ENCODE measurements at regions not wholly inside any gene's neighbourhood (a gene's known extent, or its start where the extent isn't known, plus 50 kb on each side); places are given as distances from the start of the nearest gene placed in this dataset.
"Not testable (repeated sequence)": the region's sequence is repeated elsewhere in the genome, so short reads cannot be mapped to it uniquely, and the experiment has no call there.

DNA sequence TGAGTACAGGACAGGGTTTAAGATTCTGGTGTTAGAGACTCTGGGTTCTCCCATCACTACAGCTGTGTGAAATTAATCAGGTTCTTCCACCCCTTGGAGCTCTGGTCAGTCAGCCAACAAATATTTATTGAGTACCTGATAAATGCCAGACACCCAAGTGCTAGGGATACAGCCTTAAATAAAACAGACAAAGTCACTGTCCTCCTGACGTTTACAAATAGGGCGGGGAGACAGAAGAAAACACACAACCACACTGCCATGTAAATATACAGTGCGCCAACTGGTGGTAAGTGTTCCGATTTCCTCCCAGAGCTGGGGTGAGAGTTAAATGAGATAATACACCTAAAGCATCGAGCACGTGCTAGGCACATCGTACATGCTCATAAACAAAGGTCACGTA lies 121.0 kb downstream of the COPRS start:
- H3K36me3 Mint-ChIP-seq, result no peaks in the 10 kb centered on the region
- no peak overlapping the region for H3K27ac Mint-ChIP-seq
- ATAC-seq (no peak), DNase-seq (ENCODE audit: low spot score in 2 of 2) (no peak)
- no peaks in the 10 kb centered on the region for H3K9me3 Mint-ChIP-seq
- no peaks in the 10 kb centered on the region for H3K4me1 Mint-ChIP-seq
- H3K4me3 Mint-ChIP-seq, result no peak overlapping the region

DNA sequence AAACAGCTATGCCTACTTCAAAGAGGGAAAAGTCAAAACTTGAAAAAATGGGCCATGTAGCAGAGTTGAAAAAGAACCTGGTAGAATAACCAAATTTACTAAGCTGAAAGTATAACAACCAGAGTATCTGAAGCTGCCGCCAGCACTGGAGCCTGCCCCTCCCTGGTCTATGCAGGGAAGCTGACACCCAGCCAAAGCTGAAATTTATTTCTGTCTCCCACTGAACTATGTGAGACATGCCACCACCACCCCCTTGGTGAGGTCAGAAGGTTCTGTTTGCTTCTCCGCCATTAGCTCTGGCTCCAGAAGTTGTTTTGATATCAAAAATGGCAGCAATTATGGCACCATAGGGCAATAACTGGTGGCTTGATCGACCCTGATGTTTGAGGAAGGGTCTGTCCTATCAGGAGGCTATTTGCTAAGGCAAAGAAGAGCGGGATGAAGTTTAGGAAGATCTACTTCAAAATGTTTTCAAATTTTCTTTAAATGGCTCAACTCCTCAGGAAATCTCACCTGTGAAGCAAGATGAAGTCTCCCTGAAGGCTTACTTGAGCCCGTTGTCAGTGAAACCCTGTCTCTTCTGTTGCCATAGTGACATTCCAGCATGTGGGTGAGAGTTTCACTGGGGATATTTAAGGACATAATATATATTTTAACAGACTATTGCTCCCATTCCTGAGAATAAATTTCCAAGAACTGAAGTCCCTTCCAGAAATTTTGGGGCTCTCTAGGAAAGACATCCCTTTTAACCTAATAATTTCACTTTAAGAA lies 122.0 kb downstream of the COPRS start:
- no peaks in the 10 kb centered on the region for H3K36me3 Mint-ChIP-seq
- H3K27ac Mint-ChIP-seq, result no peak overlapping the region
- H3K4me3 Mint-ChIP-seq, result no peak overlapping the region
- H3K4me1 Mint-ChIP-seq, result no peaks in the 10 kb centered on the region
- ATAC-seq (no peak), DNase-seq (ENCODE audit: low spot score in 2 of 2) (no peak)
- H3K9me3 Mint-ChIP-seq, result no peaks in the 10 kb centered on the region

DNA sequence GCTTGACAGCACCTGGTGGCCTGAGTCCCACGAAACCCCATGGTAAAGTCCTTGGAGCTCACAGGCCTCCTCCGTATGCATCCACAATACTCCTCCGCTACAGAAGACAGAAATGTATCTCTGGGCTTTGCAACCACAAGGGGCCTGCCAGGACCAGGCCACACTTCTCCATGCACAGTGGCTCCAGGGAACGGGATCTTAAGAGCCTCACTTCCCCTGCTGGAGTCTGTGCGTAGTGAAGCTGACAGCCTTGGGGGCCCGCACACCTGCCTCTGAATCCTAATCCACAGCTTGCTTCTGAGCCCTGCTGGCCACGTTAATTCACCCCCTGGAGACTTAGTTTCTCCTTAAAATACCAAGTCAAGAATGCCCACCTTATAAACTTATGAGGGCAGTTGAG lies 125.7 kb downstream of the COPRS start:
- no peak for ATAC-seq
- H3K9me3 Mint-ChIP-seq, result no peaks in the 10 kb centered on the region
- no peak overlapping the region for H3K27ac Mint-ChIP-seq
- H3K4me3 Mint-ChIP-seq, result no peak overlapping the region
- no peaks in the 10 kb centered on the region for H3K36me3 Mint-ChIP-seq
- DNase-seq (ENCODE audit: low spot score in 2 of 2), result no peak
- H3K4me1 Mint-ChIP-seq, result no peaks in the 10 kb centered on the region

GRCh38 chr17:31731585-31732154 lies 127.4 kb downstream of the COPRS start:
- H3K4me3 Mint-ChIP-seq; H3K27ac Mint-ChIP-seq; H3K4me1 Mint-ChIP-seq; H3K36me3 Mint-ChIP-seq; DNase-seq (ENCODE audit: low spot score in 2 of 2); ATAC-seq; H3K9me3 Mint-ChIP-seq: not testable (repeated sequence)

DNA sequence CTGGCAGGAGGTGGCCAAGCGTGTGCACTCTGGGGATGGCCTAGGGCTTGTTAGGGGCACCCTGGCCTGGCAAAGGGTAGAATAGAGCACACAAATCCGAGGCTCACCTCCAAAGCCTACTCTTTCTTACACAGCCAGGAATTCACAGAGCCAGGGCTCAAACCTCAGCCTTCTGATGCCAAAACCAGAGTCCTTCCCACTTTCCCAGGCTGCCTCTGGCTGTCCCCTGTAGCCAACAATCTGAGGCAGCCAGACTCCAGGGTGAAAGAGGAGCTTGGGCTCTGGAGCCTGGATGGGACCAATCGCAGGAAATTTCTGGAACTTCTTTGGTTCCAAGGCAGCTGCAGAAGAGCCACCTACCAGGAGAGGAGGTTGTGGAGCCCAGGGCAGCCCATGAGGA lies 127.9 kb downstream of the COPRS start:
- Mint-ChIP-seq H3K36me3 (no peaks in the 10 kb centered on the region), H3K4me3 (no peak overlapping the region), H3K9me3 (no peaks in the 10 kb centered on the region), H3K4me1 (no peaks in the 10 kb centered on the region), H3K27ac (no peak overlapping the region)
- no peak for DNase-seq (ENCODE audit: low spot score in 2 of 2)
- ATAC-seq, result no peak

DNA sequence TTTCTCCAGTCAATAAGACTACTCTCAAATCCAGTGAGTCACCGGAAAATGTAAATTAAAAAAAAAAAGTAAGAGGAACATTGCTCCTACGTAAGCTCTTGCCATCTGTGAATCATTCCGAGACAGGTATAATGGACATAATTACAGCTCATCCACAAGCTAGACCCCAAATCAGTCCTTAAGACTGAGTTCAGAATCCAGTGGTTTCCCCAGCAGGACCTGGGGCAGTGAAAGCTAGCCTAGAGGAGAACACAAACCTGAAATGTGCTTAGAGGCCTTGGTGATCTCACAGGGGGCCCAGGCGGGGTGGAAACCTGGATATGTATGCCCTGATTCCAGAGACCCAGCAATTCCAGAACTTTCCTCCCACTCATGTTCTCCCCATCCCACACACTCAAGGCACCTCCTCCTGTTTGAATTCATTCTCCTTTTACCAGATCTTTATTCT lies 132.0 kb downstream of the COPRS start:
- Mint-ChIP-seq H3K27ac (no peak overlapping the region), H3K4me1 (no peaks in the 10 kb centered on the region), H3K4me3 (no peak overlapping the region), H3K9me3 (no peaks in the 10 kb centered on the region), H3K36me3 (no peaks in the 10 kb centered on the region)
- ATAC-seq (no peak), DNase-seq (ENCODE audit: low spot score in 2 of 2) (no peak)

GRCh38 chr17:31724619-31725018 lies 134.4 kb downstream of the COPRS start:
- Mint-ChIP-seq H3K27ac (no peak overlapping the region), H3K9me3 (no peaks in the 10 kb centered on the region), H3K36me3 (no peaks in the 10 kb centered on the region), H3K4me1 (no peaks in the 10 kb centered on the region), H3K4me3 (no peak overlapping the region)
- ATAC-seq, result no peak
- DNase-seq (ENCODE audit: low spot score in 2 of 2), result no peak

- Mint-ChIP-seq H3K4me1 (no peaks in the 10 kb centered on the region), H3K9me3 (no peaks in the 10 kb centered on the region), H3K27ac (no peak overlapping the region), H3K4me3 (no peak overlapping the region), H3K36me3 (no peaks in the 10 kb centered on the region)
- no peak for ATAC-seq
- no peak for DNase-seq (ENCODE audit: low spot score in 2 of 2)
These were observed 135.0 kb downstream of the COPRS start for GRCh38 chr17:31724026-31724425.

DNA sequence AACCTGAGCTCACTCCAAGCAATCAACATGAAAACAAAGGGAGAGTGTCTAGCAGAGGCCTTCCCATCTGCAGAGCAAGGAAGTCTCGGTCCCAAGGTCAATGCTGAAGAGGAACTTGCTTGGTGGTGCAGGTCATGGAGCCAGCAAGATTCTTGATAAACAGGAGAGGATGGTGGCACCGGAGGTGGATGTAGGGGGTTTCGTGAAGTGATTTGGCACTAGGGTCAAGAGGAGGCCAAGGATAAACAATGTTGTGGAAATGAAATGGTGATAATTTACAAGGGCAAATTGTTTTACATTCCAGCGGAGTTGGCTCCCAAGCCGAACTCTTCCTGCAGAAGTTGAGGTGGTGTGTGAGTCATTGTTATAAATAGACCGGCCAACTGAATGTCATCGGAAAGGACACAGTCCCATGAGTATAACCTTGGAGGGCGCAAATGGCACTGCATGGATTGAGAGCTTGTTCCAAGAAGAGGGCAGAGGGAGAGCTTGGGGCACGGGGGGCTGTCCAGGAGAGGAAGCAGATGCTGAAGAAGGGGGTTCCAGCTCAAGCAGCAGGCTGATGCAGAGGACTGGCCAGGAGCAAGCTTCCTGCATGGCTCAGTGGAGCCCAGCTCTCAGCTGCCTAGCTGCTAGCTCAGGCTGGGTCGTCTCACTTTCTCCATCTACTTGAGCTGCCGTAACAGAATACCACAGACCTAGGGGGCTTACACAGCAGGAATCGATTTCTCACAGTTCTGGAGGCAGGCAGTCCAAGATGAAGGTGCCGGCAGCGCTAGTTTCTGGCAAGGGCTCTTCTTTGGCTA lies 136.6 kb downstream of the COPRS start:
- no peaks in the 10 kb centered on the region for H3K36me3 Mint-ChIP-seq
- ATAC-seq (no peak), DNase-seq (ENCODE audit: low spot score in 2 of 2) (no peak)
- H3K9me3 Mint-ChIP-seq, result no peaks in the 10 kb centered on the region
- no peak overlapping the region for H3K4me3 Mint-ChIP-seq
- H3K4me1 Mint-ChIP-seq, result no peaks in the 10 kb centered on the region
- H3K27ac Mint-ChIP-seq, result no peak overlapping the region

- Mint-ChIP-seq H3K9me3 (no peaks in the 10 kb centered on the region), H3K27ac (no peak overlapping the region), H3K4me1 (no peaks in the 10 kb centered on the region), H3K4me3 (no peak overlapping the region), H3K36me3 (no peaks in the 10 kb centered on the region)
- ATAC-seq (peak; percentile 37), DNase-seq (ENCODE audit: low spot score in 2 of 2) (no peak)
These were observed 137.6 kb downstream of the COPRS start for GRCh38 chr17:31721291-31722025.

DNA sequence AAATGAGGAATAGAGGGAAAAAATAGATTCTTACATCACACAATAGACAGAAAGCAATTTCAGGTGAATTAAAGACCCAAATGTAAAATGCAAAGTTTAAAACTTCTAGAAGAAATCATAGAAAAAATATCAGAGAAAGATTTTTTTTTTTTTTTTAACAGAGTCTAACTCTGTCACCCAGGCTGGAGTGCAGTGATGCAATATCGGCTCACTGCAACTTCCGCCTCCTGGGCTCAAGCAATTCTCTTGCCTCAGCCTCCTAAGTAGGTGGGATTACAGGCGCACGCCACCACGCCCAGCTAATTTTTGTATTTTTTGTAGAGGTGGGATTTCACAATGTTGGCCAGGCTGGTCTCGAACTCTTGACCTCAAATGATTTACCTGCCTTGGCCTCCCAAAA lies 141.8 kb downstream of the COPRS start:
- not testable (repeated sequence) for H3K27ac Mint-ChIP-seq; H3K9me3 Mint-ChIP-seq; ATAC-seq; H3K36me3 Mint-ChIP-seq; DNase-seq (ENCODE audit: low spot score in 2 of 2); H3K4me3 Mint-ChIP-seq; H3K4me1 Mint-ChIP-seq

GRCh38 chr17:31715446-31715845 lies 143.6 kb downstream of the COPRS start:
- no peak overlapping the region for H3K4me3 Mint-ChIP-seq
- no peak for ATAC-seq
- H3K9me3 Mint-ChIP-seq, result no peaks in the 10 kb centered on the region
- H3K36me3 Mint-ChIP-seq, result no peaks in the 10 kb centered on the region
- no peaks in the 10 kb centered on the region for H3K4me1 Mint-ChIP-seq
- no peak for DNase-seq (ENCODE audit: low spot score in 2 of 2)
- no peak overlapping the region for H3K27ac Mint-ChIP-seq

GRCh38 chr17:31704483-31704882 lies 154.6 kb downstream of the COPRS start:
- H3K36me3 Mint-ChIP-seq, result no peaks in the 10 kb centered on the region
- no peak overlapping the region for H3K27ac Mint-ChIP-seq
- no peak overlapping the region for H3K4me3 Mint-ChIP-seq
- DNase-seq (ENCODE audit: low spot score in 2 of 2) (no peak), ATAC-seq (no peak)
- H3K4me1 Mint-ChIP-seq, result no peaks in the 10 kb centered on the region
- H3K9me3 Mint-ChIP-seq, result no peaks in the 10 kb centered on the region

- no peaks in the 10 kb centered on the region for H3K4me1 Mint-ChIP-seq
- DNase-seq (ENCODE audit: low spot score in 2 of 2), result no peak
- H3K27ac Mint-ChIP-seq, result no peak overlapping the region
- H3K9me3 Mint-ChIP-seq, result no peaks in the 10 kb centered on the region
- no peaks in the 10 kb centered on the region for H3K36me3 Mint-ChIP-seq
- no peak for ATAC-seq
- no peak overlapping the region for H3K4me3 Mint-ChIP-seq
These were observed 157.0 kb downstream of the COPRS start for GRCh38 chr17:31702041-31702440.

GRCh38 chr17:31700973-31701372 lies 158.1 kb downstream of the COPRS start:
- no peaks in the 10 kb centered on the region for H3K4me1 Mint-ChIP-seq
- ATAC-seq (no peak), DNase-seq (ENCODE audit: low spot score in 2 of 2) (no peak)
- no peaks in the 10 kb centered on the region for H3K9me3 Mint-ChIP-seq
- H3K36me3 Mint-ChIP-seq, result no peaks in the 10 kb centered on the region
- no peak overlapping the region for H3K4me3 Mint-ChIP-seq
- H3K27ac Mint-ChIP-seq, result peak overlapping the region; percentile 32
